GM18858 (cell line): ENCODE measurements at regions not wholly inside any gene's neighbourhood (a gene's known extent, or its start where the extent isn't known, plus 50 kb on each side); places are given as distances from the start of the nearest gene placed in this dataset.
"Not testable (repeated sequence)": the region's sequence is repeated elsewhere in the genome, so short reads cannot be mapped to it uniquely, and the experiment has no call there.

Experiments used
- ATAC-seq: cut with Tn5 transposase; IDR thresholded peaks from one replicate; pipeline ENCODE4 v1.9.1; 2021; ENCODE audit not compliant: unreplicated experiment

- no peak for ATAC-seq
These were observed 628.6 kb upstream of the POM121L12 start for GRCh38 chr7:52406808-52407207.

- no peak for ATAC-seq
These were observed 652.7 kb upstream of the POM121L12 start for GRCh38 chr7:52382731-52383130.

GRCh38 chr7:52369922-52370321 is 665.5 kb upstream of the POM121L12 start:
- ATAC-seq, result no peak

- ATAC-seq, result no peak
These were observed 670.1 kb upstream of the POM121L12 start for GRCh38 chr7:52365349-52365748.

- ATAC-seq, result no peak
These were observed 672.9 kb upstream of the POM121L12 start for GRCh38 chr7:52362521-52362920.

- ATAC-seq, result no peak
These were observed 674.9 kb upstream of the POM121L12 start for GRCh38 chr7:52360541-52360940.

- ATAC-seq, result no peak
These were observed 680.4 kb upstream of the POM121L12 start for GRCh38 chr7:52355053-52355452.

GRCh38 chr7:52352013-52352981 is 683.1 kb upstream of the POM121L12 start:
- ATAC-seq, result no peak

GRCh38 chr7:52344015-52344414 is 691.4 kb upstream of the POM121L12 start:
- ATAC-seq, result no peak

- no peak for ATAC-seq
These were observed 695.4 kb upstream of the POM121L12 start for GRCh38 chr7:52340067-52340466.

- not testable (repeated sequence) for ATAC-seq
These were observed 707.1 kb upstream of the POM121L12 start for GRCh38 chr7:52328328-52328727.

GRCh38 chr7:52325237-52325636 is 710.2 kb upstream of the POM121L12 start:
- ATAC-seq, result no peak

- no peak for ATAC-seq
These were observed 712.2 kb upstream of the POM121L12 start for GRCh38 chr7:52323202-52323746.

- no peak for ATAC-seq
These were observed 714.8 kb upstream of the POM121L12 start for GRCh38 chr7:52320610-52321009.

GRCh38 chr7:52317921-52318320 is 717.5 kb upstream of the POM121L12 start:
- no peak for ATAC-seq

GRCh38 chr7:52311886-52312285 is 723.5 kb upstream of the POM121L12 start:
- no peak for ATAC-seq

- ATAC-seq, result no peak
These were observed 725.8 kb upstream of the POM121L12 start for GRCh38 chr7:52309631-52310030.

- no peak for ATAC-seq
These were observed 732.5 kb upstream of the POM121L12 start for GRCh38 chr7:52302765-52303520.

- ATAC-seq, result no peak
These were observed 738.3 kb upstream of the POM121L12 start for GRCh38 chr7:52297128-52297527.

- ATAC-seq, result no peak
These were observed 740.5 kb upstream of the POM121L12 start for GRCh38 chr7:52294942-52295341.

- no peak for ATAC-seq
These were observed 746.2 kb upstream of the POM121L12 start for GRCh38 chr7:52289247-52289646.

- no peak for ATAC-seq
These were observed 747.7 kb upstream of the POM121L12 start for GRCh38 chr7:52287698-52288097.
